Transverse colon (tissue), 3 donors: ENCODE measurements at regions not wholly inside any gene's neighbourhood (a gene's known extent, or its start where the extent isn't known, plus 50 kb on each side); places are given as distances from the start of the nearest gene placed in this dataset.

Source experiments
- CTCF ChIP-seq, 5 experiments: fragments of 200-600 bp in 3 of 5; fragments of 450-650 bp in 2 of 5; sonication (generic) in 3 of 5; IDR thresholded peaks; 1 replicate in 2 of 5; 2 replicates in 3 of 5; pipeline ENCODE4 v1.5.1; 2016 to 2017; ENCODE audit warnings: antibody characterized with exemption in 5 of 5, inconsistent platforms in 3 of 5, mild to moderate bottlenecking in 2 of 5, moderate library complexity in 1 of 5
- EP300 ChIP-seq: sonication (generic); formaldehyde crosslinking; IDR thresholded peaks from one replicate; pipeline ENCODE4 v1.6.1; 2017; ENCODE audit warnings: antibody characterized with exemption, low read depth

GRCh38 chr6:95685822-95686221 is 108.5 kb downstream of the MANEA start:
- no peak for TF ChIP-seq CTCF (IDR thresholded peaks at IDR 0.05)
- TF ChIP-seq EP300, result no peak
